Memory B cell (primary cell): ENCODE measurements at regions not wholly inside any gene's neighbourhood (a gene's known extent, or its start where the extent isn't known, plus 50 kb on each side); places are given as distances from the start of the nearest gene placed in this dataset.

ENCODE experiments used
- ATAC-seq: fragments of 150-1000 bp; cut with Tn5 transposase; 2 replicates; pipeline ENCODE4 v1.10.0; 2021; ENCODE audit warnings: low read depth, mild to moderate bottlenecking, moderate library complexity
- DNase-seq, 2 donors: peaks; one replicate each; pipeline ENCODE4 v3.0.0; 2022; ENCODE audit warnings: low spot score in 2 of 2
- H3K27ac Mint-ChIP-seq: one replicate; pipeline ENCODE4 v1.8.0; 2022; ENCODE audit warnings: mild to moderate bottlenecking, moderate library complexity, mixed read lengths
- H3K27me3 Mint-ChIP-seq: one replicate; pipeline ENCODE4 v1.8.0; 2022; ENCODE audit warnings: mixed read lengths
- H3K36me3 Mint-ChIP-seq: one replicate; pipeline ENCODE4 v1.8.0; 2022; ENCODE audit warnings: mild to moderate bottlenecking, mixed read lengths
- H3K4me1 Mint-ChIP-seq: one replicate; pipeline ENCODE4 v1.8.0; 2022; ENCODE audit warnings: mixed read lengths
- H3K4me3 Mint-ChIP-seq: one replicate; pipeline ENCODE4 v1.8.0; 2022; ENCODE audit warnings: mild to moderate bottlenecking, moderate library complexity, mixed read lengths
- H3K9me3 Mint-ChIP-seq: one replicate; pipeline ENCODE4 v1.8.0; 2022; ENCODE audit warnings: mixed read lengths

DNA sequence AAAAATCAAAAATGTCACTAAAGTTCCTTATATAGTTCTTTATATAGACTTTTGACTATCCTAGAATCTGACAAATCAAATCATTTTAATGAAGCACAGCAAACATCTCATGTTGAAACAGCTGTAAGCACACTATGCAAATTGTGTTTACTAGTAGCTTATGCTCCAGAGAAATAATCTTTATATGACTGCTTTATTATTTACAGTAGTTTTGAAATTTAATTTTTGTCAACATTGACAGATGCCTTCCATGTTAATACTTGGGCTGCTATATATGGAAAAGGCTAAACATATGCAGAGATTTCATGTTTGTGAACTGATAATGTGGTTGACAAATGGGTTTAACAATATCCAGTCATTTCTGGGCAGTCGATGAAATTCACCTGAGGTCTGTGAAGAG, 616.8 kb downstream of the TAFA4 start:
- Mint-ChIP-seq H3K4me1 (no peaks in the 10 kb centered on the region), H3K27ac (no peak overlapping the region), H3K9me3 (peaks cover 1% of the 10 kb centered on the region), H3K4me3 (no peak overlapping the region), H3K36me3 (no peaks in the 10 kb centered on the region), H3K27me3 (no peaks in the 10 kb centered on the region)
- DNase-seq: no peak
- ATAC-seq: no peak

DNA sequence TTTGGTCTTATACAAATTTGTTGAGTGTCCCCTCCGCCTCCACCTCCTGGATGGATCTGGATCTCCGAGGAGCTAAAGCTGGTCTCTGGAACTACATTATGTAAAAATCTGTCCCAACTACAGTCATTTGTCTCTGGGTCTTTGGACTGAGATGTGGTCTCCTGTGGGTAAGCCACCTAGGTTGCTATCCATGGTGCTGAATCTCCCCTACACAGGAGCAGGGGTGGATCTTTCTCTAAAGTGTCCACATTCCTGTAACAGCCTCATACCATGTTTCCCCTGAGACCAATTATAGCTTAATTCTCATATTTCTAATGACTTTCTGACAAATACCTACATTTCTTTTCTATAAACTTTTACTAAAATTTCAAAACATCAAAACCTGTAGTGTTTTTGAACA, 625.8 kb downstream of the TAFA4 start:
- Mint-ChIP-seq H3K36me3 (no peaks in the 10 kb centered on the region), H3K27me3 (no peaks in the 10 kb centered on the region), H3K9me3 (peaks cover 2% of the 10 kb centered on the region), H3K4me3 (no peak overlapping the region), H3K27ac (no peak overlapping the region), H3K4me1 (no peaks in the 10 kb centered on the region)
- DNase-seq: no peak
- no peak for ATAC-seq

DNA sequence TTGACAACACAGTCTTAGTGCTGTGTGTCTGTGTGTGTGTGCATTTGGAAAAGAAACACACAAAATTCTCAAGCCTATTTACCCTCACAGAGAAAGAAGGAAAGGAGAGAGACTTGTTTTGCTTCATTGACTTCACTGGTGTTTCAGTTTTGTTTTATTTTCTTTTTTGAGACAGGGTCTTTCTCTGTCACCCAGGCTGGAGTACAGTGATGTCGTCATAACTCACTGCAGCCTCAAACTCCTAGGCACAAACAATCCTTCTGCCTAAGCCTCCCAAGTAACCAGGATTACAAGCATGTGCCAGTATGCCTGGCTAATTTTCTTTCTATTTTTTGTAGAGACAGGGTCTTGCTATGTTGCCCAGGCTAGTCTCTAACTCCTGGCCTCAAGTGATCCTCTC, 636.9 kb downstream of the TAFA4 start:
- H3K4me3 Mint-ChIP-seq: no peak overlapping the region
- H3K4me1 Mint-ChIP-seq: no peaks in the 10 kb centered on the region
- DNase-seq (no peak), ATAC-seq (no peak)
- H3K9me3 Mint-ChIP-seq: peaks cover 9% of the 10 kb centered on the region
- H3K27me3 Mint-ChIP-seq: no peaks in the 10 kb centered on the region
- no peak overlapping the region for H3K27ac Mint-ChIP-seq
- no peaks in the 10 kb centered on the region for H3K36me3 Mint-ChIP-seq

DNA sequence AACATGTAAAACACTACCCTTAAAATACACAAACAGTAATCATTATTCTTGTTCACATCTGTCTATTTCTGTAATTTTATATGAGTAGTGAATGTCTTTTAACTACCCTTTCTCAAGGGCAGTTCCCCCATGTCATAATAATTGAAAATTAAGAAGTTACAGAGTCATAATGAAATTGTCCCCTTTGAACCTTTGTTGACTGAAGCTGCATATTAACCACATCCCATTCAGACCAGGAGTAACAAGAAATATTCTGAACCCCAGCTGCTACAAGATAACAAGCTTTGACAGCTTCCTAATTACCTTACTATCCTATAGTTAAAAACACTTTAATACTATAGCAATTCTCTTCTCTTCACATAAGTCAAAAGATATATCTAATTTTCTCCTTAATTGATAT, 635.9 kb upstream of the SUCLG2 start:
- H3K4me1 Mint-ChIP-seq: no peaks in the 10 kb centered on the region
- H3K27ac Mint-ChIP-seq: no peak overlapping the region
- H3K27me3 Mint-ChIP-seq: no peaks in the 10 kb centered on the region
- DNase-seq (no peak), ATAC-seq (no peak)
- H3K4me3 Mint-ChIP-seq: no peak overlapping the region
- H3K36me3 Mint-ChIP-seq: no peaks in the 10 kb centered on the region
- H3K9me3 Mint-ChIP-seq: no peaks in the 10 kb centered on the region

GRCh38 chr3:68288085-68288484, 633.7 kb upstream of the SUCLG2 start:
- H3K4me1 Mint-ChIP-seq: no peaks in the 10 kb centered on the region
- DNase-seq (no peak), ATAC-seq (no peak)
- H3K4me3 Mint-ChIP-seq: no peak overlapping the region
- H3K27me3 Mint-ChIP-seq: no peaks in the 10 kb centered on the region
- no peaks in the 10 kb centered on the region for H3K9me3 Mint-ChIP-seq
- H3K36me3 Mint-ChIP-seq: no peaks in the 10 kb centered on the region
- no peak overlapping the region for H3K27ac Mint-ChIP-seq

DNA sequence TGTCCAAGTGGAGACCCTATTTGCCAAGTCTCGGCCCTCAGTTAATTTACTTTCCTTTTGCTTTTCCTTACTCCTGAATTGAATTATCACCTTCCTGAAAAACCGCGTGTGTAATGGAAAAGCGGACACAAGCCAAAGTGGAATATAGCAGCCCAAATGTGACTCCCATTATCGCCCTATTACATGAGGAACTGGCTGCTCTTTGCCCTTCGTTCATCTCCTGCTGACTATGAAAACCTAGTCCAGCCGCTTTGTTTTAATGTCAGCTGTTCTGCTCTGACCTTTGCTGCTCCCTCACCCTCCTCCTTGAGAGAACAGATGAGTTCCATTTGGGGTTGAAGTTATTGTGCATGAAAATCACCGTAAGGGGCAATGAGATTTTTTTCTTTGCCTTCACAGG, 632.7 kb upstream of the SUCLG2 start:
- no peak overlapping the region for H3K4me3 Mint-ChIP-seq
- no peak for DNase-seq

DNA sequence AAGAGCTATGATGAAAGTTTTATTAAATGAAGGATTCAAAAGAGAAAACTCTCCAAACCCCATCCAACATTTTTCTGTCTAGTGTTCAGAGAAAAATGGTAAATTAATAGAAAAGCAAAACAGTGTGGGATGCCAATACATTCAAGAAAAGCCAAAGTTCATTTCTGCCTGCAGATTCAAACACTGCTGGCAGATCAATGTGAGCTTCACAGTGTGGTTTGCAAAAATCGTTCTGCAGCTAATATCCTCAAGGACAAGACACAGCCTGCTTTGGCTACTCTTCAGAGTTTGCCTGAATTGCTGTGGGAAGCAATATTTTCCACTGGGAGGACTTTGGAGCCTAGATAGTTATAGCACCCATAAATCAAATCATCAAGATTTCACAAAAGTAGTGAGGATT, 619.9 kb upstream of the SUCLG2 start:
- H3K36me3 Mint-ChIP-seq: no peaks in the 10 kb centered on the region
- no peak overlapping the region for H3K4me3 Mint-ChIP-seq
- DNase-seq (no peak), ATAC-seq (no peak)
- no peak overlapping the region for H3K27ac Mint-ChIP-seq
- peaks cover 2% of the 10 kb centered on the region for H3K9me3 Mint-ChIP-seq
- no peaks in the 10 kb centered on the region for H3K4me1 Mint-ChIP-seq
- no peaks in the 10 kb centered on the region for H3K27me3 Mint-ChIP-seq

More for the DNA sequence above, 632.7 kb upstream of the SUCLG2 start:
- Mint-ChIP-seq H3K27me3 (no peaks in the 10 kb centered on the region), H3K9me3 (no peaks in the 10 kb centered on the region), H3K27ac (no peak overlapping the region), H3K4me1 (no peaks in the 10 kb centered on the region), H3K36me3 (no peaks in the 10 kb centered on the region)
- no peak for ATAC-seq

- Mint-ChIP-seq H3K4me3 (no peak overlapping the region), H3K27ac (no peak overlapping the region), H3K4me1 (no peaks in the 10 kb centered on the region), H3K27me3 (no peaks in the 10 kb centered on the region), H3K36me3 (no peaks in the 10 kb centered on the region), H3K9me3 (peaks cover 2% of the 10 kb centered on the region)
- DNase-seq: no peak
- no peak for ATAC-seq
Measured at GRCh38 chr3:68271145-68271544, 616.7 kb upstream of the SUCLG2 start.

DNA sequence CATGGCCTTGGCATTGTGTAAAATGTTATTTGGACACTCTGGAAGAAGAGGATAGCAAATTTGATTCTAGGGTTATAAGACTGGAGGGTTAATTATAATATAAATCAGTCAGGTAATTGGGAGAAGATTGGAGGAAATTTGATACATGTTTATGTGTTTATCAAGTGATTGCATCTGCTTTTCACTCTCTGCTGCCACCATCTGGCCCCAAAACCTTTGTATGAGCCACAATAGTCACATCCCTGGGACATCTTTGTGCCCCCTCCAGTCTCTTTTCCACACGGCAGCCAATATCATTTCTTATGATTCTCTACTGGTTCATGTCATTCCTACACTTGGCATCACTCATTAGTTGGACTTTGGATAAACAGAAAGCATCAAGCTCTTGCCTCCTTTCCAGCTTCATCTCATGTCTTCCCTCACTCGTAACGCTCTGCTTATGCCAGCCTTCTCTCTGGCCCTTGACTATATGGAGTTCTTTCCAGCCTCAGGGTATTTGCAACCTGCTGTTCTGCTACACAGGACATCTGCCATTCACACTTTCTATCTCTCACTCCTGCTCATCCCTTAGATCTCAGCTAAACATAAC, 602.3 kb upstream of the SUCLG2 start:
- no peak overlapping the region for H3K4me3 Mint-ChIP-seq
- peaks cover 2% of the 10 kb centered on the region for H3K9me3 Mint-ChIP-seq
- ATAC-seq (no peak), DNase-seq (no peak)
- no peaks in the 10 kb centered on the region for H3K27me3 Mint-ChIP-seq
- H3K36me3 Mint-ChIP-seq: no peaks in the 10 kb centered on the region
- no peaks in the 10 kb centered on the region for H3K4me1 Mint-ChIP-seq
- H3K27ac Mint-ChIP-seq: no peak overlapping the region

- Mint-ChIP-seq H3K4me3 (no peak overlapping the region), H3K27ac (no peak overlapping the region), H3K4me1 (no peaks in the 10 kb centered on the region), H3K36me3 (no peaks in the 10 kb centered on the region), H3K27me3 (no peaks in the 10 kb centered on the region), H3K9me3 (peaks cover 5% of the 10 kb centered on the region)
- no peak for ATAC-seq
- DNase-seq: no peak
Measured at GRCh38 chr3:68249265-68249664, 594.9 kb upstream of the SUCLG2 start.

- Mint-ChIP-seq H3K27ac (no peak overlapping the region), H3K27me3 (no peaks in the 10 kb centered on the region), H3K4me3 (no peak overlapping the region), H3K4me1 (no peaks in the 10 kb centered on the region), H3K9me3 (no peaks in the 10 kb centered on the region), H3K36me3 (no peaks in the 10 kb centered on the region)
- DNase-seq (no peak), ATAC-seq (no peak)
Measured at GRCh38 chr3:68242606-68243005, 588.2 kb upstream of the SUCLG2 start.

GRCh38 chr3:68239542-68239941, 585.1 kb upstream of the SUCLG2 start:
- H3K27ac Mint-ChIP-seq: no peak overlapping the region
- no peak overlapping the region for H3K4me3 Mint-ChIP-seq
- DNase-seq: no peak
- H3K27me3 Mint-ChIP-seq: no peaks in the 10 kb centered on the region
- ATAC-seq: no peak
- H3K9me3 Mint-ChIP-seq: no peaks in the 10 kb centered on the region
- no peaks in the 10 kb centered on the region for H3K4me1 Mint-ChIP-seq
- H3K36me3 Mint-ChIP-seq: no peaks in the 10 kb centered on the region

- peaks cover 5% of the 10 kb centered on the region for H3K9me3 Mint-ChIP-seq
- no peaks in the 10 kb centered on the region for H3K27me3 Mint-ChIP-seq
- H3K36me3 Mint-ChIP-seq: no peaks in the 10 kb centered on the region
Measured at GRCh38 chr3:68234076-68234780, 579.8 kb upstream of the SUCLG2 start.

GRCh38 chr3:68228856-68229255, 574.4 kb upstream of the SUCLG2 start:
- no peak for ATAC-seq
- H3K27ac Mint-ChIP-seq: no peak overlapping the region
- H3K36me3 Mint-ChIP-seq: no peaks in the 10 kb centered on the region
- no peak for DNase-seq
- H3K4me1 Mint-ChIP-seq: no peaks in the 10 kb centered on the region
- H3K9me3 Mint-ChIP-seq: peaks cover 6% of the 10 kb centered on the region
- no peaks in the 10 kb centered on the region for H3K27me3 Mint-ChIP-seq
- no peak overlapping the region for H3K4me3 Mint-ChIP-seq

More at GRCh38 chr3:68234076-68234780, 579.8 kb upstream of the SUCLG2 start:
- Mint-ChIP-seq H3K4me3 (no peak overlapping the region), H3K4me1 (no peaks in the 10 kb centered on the region), H3K27ac (no peak overlapping the region)
- ATAC-seq (no peak), DNase-seq (no peak)

- DNase-seq (no peak), ATAC-seq (no peak)
- no peaks in the 10 kb centered on the region for H3K27me3 Mint-ChIP-seq
- no peaks in the 10 kb centered on the region for H3K4me1 Mint-ChIP-seq
- no peaks in the 10 kb centered on the region for H3K9me3 Mint-ChIP-seq
- H3K36me3 Mint-ChIP-seq: no peaks in the 10 kb centered on the region
- H3K4me3 Mint-ChIP-seq: peak overlapping the region; percentile 12
- no peak overlapping the region for H3K27ac Mint-ChIP-seq
Measured at GRCh38 chr3:68220832-68221231, 566.4 kb upstream of the SUCLG2 start.
